Right atrium auricular region (tissue), 2 donors: ENCODE measurements at regions not wholly inside any gene's neighbourhood (a gene's known extent, or its start where the extent isn't known, plus 50 kb on each side); places are given as distances from the start of the nearest gene placed in this dataset.

ENCODE experiments used
- DNase-seq: peaks from one replicate; pipeline ENCODE4 v3.0.0-alpha.2; 2019; ENCODE audit warnings: low spot score
- H3K27ac ChIP-seq, 2 donors: fragments of 200-600 bp; sonication (generic); 1 replicate in 1 of 2; 2 replicates in 1 of 2; pipeline ENCODE4 v1.5.1; 2016 to 2019
- H3K27me3 ChIP-seq, 2 donors: fragments of 200-600 bp; sonication (generic); one replicate each; pipeline versions ENCODE4 v1.5.1 to v1.6.0; 2017 to 2019
- H3K36me3 ChIP-seq: fragments of 200-600 bp; sonication (generic); one replicate; pipeline ENCODE4 v1.5.1; 2016
- H3K4me1 ChIP-seq, 2 donors: fragments of 200-600 bp; sonication (generic); one replicate each; pipeline versions ENCODE4 v1.5.1 to v1.6.0; 2017 to 2019
- H3K4me3 ChIP-seq, 2 donors: fragments of 200-600 bp; sonication (generic); 1 replicate in 1 of 2; 2 replicates in 1 of 2; pipeline ENCODE4 v1.5.1; 2017 to 2019; ENCODE audit warnings: mild to moderate bottlenecking in 1 of 2, moderate library complexity in 1 of 2
- H3K9me3 ChIP-seq, 2 donors: fragments of 200-600 bp; sonication (generic); one replicate each; pipeline ENCODE4 v1.5.1; 2019
- CTCF ChIP-seq, 2 donors: fragments of 200-600 bp; sonication (generic); IDR thresholded peaks; one replicate each; pipeline ENCODE4 v1.5.1; 2019; ENCODE audit warnings: antibody characterized with exemption in 2 of 2

GRCh38 chrX:92351511-92351910, 572.3 kb downstream of the PCDH11X start:
- TF ChIP-seq CTCF (IDR thresholded peaks at IDR 0.05) = no peak
- no peaks in the 10 kb centered on the region for H3K27me3 ChIP-seq
- no peak for DNase-seq

More at GRCh38 chrX:92351511-92351910, 572.3 kb downstream of the PCDH11X start:
- Histone ChIP-seq H3K9me3 (no peaks in the 10 kb centered on the region), H3K36me3 (no peaks in the 10 kb centered on the region), H3K4me1 (no peaks in the 10 kb centered on the region), H3K27ac (no peak overlapping the region), H3K4me3 (no peak overlapping the region)
